Astrocyte of the spinal cord (primary cell): ENCODE measurements at regions not wholly inside any gene's neighbourhood (a gene's known extent, or its start where the extent isn't known, plus 50 kb on each side); places are given as distances from the start of the nearest gene placed in this dataset.

ENCODE experiments used
- DNase-seq: peaks from one replicate; pipeline ENCODE4 v3.0.0; 2011; ENCODE audit warnings: low read depth, low spot score
- H3K4me3 ChIP-seq: 2 replicates; pipeline ENCODE4 v1.5.1; 2011; ENCODE audit warnings: low read depth, mild to moderate bottlenecking, low read length, moderate library complexity
- CTCF ChIP-seq: IDR thresholded peaks from 2 replicates; pipeline ENCODE4 v1.5.1; 2012; ENCODE audit warnings: low read depth, mild to moderate bottlenecking, low read length, inconsistent platforms
- in situ Hi-C: cut with HindIII; loops from 2 replicates; pipeline ENCODE4 v1.10.0; 2017; ENCODE audit warnings: low sequenced_read_pairs

GRCh38 chr5:110088676-110089436, 399.1 kb downstream of the MAN2A1 start:
- DNase-seq = no peak
- no peak for TF ChIP-seq CTCF
- H3K4me3 ChIP-seq = no peak overlapping the region
- in situ Hi-C loops = no loop called here

GRCh38 chr5:110092955-110093785, 403.4 kb downstream of the MAN2A1 start:
- in situ Hi-C loops = no loop called here
- H3K4me3 ChIP-seq = no peak overlapping the region
- TF ChIP-seq CTCF = no peak
- DNase-seq = no peak

- DNase-seq = no peak
- TF ChIP-seq CTCF = no peak
- no peak overlapping the region for H3K4me3 ChIP-seq
- in situ Hi-C loops = no loop called here
Measured at GRCh38 chr5:110094109-110094508, 404.4 kb downstream of the MAN2A1 start.

GRCh38 chr5:110094548-110094947, 404.8 kb downstream of the MAN2A1 start:
- no peak overlapping the region for H3K4me3 ChIP-seq
- no peak for DNase-seq
- TF ChIP-seq CTCF = no peak
- in situ Hi-C loops = no loop called here

DNA sequence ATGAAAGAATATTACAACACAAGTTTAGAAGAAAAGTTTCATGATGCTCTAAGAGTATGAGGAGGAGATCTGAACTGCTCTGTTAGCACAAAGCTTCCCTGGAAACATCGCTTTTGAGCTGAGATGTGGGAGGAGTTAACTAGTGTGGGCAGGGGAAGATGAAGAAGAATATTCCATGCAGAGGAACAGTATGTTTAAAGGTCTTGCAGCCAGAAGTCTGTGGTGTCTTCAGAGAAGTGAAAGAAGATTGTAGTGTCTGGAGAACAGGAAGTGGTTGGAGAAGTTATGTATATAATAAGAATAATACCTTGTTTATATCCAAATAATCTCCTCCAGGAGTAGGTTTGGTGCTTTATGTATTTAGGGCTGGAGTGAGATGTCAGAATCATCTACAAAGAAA, 406.7 kb downstream of the MAN2A1 start:
- in situ Hi-C loops = no loop called here

GRCh38 chr5:110099572-110099971, 409.8 kb downstream of the MAN2A1 start:
- TF ChIP-seq CTCF = no peak
- DNase-seq = no peak
- H3K4me3 ChIP-seq = no peak overlapping the region
- in situ Hi-C loops = no loop called here

More for the DNA sequence above, 406.7 kb downstream of the MAN2A1 start:
- DNase-seq = no peak
- no peak overlapping the region for H3K4me3 ChIP-seq
- no peak for TF ChIP-seq CTCF
